SK-N-MC (cell line): ENCODE measurements at regions not wholly inside any gene's neighbourhood (a gene's known extent, or its start where the extent isn't known, plus 50 kb on each side); places are given as distances from the start of the nearest gene placed in this dataset.
"Not testable (repeated sequence)": the region's sequence is repeated elsewhere in the genome, so short reads cannot be mapped to it uniquely, and the experiment has no call there.

Experiments used
- DNase-seq: peaks from one replicate; pipeline ENCODE4 v3.0.0-alpha.2; 2011; ENCODE audit warnings: low read depth, low spot score
- H3K27ac ChIP-seq: fragments of 200-600 bp; sonication (generic); 2 replicates; pipeline ENCODE4 v1.5.1; 2016; ENCODE audit warnings: mixed run types
- H3K36me3 ChIP-seq: fragments of 200-600 bp; sonication (generic); 2 replicates; pipeline ENCODE4 v1.6.1; 2017; ENCODE audit warnings: antibody characterized with exemption, low read length, mixed read lengths; ENCODE audit not compliant: insufficient read depth
- H3K4me3 ChIP-seq: fragments of 200-600 bp; sonication (generic); 2 replicates; pipeline ENCODE4 v1.5.1; 2016
- H3K9ac ChIP-seq: fragments of 200-600 bp; sonication (generic); 2 replicates; pipeline ENCODE4 v1.8.0; 2017; ENCODE audit warnings: mixed run types, mixed read lengths; ENCODE audit not compliant: insufficient read length
- H3K9me3 ChIP-seq: fragments of 200-600 bp; sonication (generic); 2 replicates; pipeline ENCODE4 v1.6.1; 2017; ENCODE audit warnings: low read depth, mild to moderate bottlenecking, antibody characterized with exemption, low read length, moderate library complexity, mixed read lengths
- EZH2 ChIP-seq: fragments of 200-600 bp; sonication (generic); IDR thresholded peaks from one replicate; pipeline ENCODE4 v1.6.1; 2017; ENCODE audit warnings: antibody characterized with exemption
- FOXP2 ChIP-seq: optimal IDR thresholded peaks from 2 replicates; pipeline ENCODE3; 2011; ENCODE audit warnings: mild to moderate bottlenecking, moderate library complexity; ENCODE audit not compliant: insufficient read depth; ENCODE audit errors: extremely low read length, control extremely low read depth
- POLR2AphosphoS5 ChIP-seq: IDR thresholded peaks from 2 replicates; pipeline ENCODE4 v1.6.1; 2012; ENCODE audit warnings: mild to moderate bottlenecking, low read depth, low read length, borderline replicate concordance

DNA sequence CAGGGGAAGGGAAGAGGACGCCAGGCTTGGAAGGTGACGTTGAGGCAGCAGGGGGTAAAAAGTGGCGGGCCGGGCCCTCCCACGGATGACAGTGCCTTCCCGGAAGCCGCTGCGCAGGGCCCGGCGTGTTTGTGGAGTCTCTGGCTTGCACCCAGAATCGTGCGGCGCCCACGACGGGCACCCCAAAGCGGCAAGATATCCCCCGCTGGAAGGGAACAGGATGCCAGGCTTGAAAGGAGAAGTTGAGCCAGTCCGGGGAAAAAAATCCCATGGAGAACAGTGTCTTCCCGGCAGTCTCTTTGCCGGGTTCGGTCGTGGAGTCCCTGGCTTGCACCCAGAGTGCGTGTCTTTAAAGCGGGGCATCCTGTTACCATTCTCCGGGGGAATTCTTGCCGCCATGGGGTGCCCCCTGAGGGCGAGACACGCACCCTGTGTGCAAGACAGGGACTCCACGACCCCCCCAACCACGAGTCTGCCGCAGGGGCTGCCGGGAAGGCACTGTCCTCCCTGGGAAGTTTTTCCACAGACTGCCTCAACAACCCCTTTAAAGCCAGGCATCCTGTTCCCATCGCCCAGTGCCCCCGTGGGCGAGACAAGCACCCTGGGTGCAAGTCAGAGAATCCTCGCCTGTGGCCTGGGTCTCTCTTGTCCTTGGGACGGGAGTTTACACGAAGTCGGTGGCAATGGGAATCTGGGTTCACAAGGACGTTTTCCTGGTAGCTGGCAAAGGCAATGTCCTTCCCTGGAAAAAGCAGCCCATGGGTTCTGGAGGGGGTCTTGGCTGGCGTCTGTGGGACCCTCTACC, 156.1 kb upstream of the ALG10B start:
- no peak for TF ChIP-seq FOXP2
- TF ChIP-seq EZH2 = no peak
- TF ChIP-seq POLR2AphosphoS5 = no peak

DNA sequence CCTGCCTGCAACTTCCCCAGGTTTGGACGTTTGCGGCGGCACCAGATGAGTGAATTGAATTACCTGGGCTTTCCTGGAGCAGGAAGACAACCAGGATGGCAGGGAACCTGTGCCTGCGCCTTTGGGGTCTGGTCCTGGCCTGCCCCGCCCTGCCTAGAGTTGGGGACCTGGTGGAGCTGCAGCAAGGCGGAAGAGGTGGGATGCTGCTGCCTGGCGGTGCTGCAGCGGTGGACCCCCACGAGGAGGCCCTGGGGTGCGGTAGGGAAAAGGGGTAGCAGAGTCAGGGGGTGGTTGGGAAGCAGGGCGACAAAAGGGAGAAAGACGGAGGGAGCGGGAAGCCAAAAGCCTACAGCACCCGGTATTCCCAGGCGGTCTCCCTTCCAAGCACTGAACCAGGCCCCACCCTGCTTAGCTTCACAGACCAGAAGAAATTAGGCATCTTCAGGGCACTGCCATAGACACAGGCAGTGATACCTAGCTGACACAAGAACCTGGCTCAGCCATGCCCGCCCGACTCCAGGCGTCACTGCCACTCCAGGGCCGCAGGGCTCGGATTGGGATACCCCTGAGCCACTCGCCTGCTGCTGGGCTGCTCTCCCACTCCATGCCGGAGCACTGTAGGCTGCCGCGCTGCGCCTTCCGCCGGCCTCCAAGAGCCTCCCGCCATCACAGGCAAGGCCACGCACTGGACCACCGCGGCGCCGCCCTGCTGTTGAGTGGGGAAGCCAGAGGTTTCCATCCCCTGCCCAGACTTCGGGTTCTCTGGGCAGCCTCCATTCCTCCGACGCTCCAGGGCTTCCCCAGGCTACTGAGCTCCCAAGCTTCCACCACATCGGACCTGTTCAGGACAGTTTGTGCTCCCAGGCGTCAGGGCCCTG, 155.2 kb upstream of the ALG10B start:
- Histone ChIP-seq H3K9me3 (no peaks in the 10 kb centered on the region), H3K36me3 (no peaks in the 10 kb centered on the region)
- no peak for DNase-seq

More for the DNA sequence above, 156.1 kb upstream of the ALG10B start:
- Histone ChIP-seq H3K27ac (no peak overlapping the region), H3K9me3 (no peaks in the 10 kb centered on the region), H3K36me3 (no peaks in the 10 kb centered on the region), H3K4me3 (no peak overlapping the region), H3K9ac (no peak overlapping the region)
- DNase-seq = no peak

DNA sequence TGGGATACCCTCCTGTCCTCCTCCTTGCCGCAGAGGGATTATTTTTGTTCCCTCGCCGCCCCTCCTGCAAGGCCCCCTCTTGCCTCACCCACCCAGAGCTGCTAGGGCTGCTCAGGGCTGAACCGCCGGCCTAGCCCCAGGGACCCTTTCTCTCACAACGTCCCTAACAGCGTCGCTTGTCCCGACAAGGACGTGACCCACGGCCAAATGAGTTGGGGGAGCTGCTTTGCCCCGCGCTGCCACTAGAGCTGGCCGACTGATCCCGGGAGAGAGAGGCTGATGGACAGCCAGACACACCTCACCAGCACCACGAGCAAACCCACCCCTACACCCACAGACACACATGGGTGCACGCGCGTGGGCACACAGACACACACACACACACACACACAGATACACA, 154.6 kb upstream of the ALG10B start:
- H3K9ac ChIP-seq = no peak overlapping the region
- no peaks in the 10 kb centered on the region for H3K9me3 ChIP-seq
- TF ChIP-seq EZH2 = no peak
- TF ChIP-seq POLR2AphosphoS5 = no peak
- no peak for TF ChIP-seq FOXP2
- no peak overlapping the region for H3K27ac ChIP-seq
- H3K36me3 ChIP-seq = no peaks in the 10 kb centered on the region
- no peak overlapping the region for H3K4me3 ChIP-seq
- DNase-seq = no peak

More for the DNA sequence above, 155.2 kb upstream of the ALG10B start:
- H3K4me3 ChIP-seq = no peak overlapping the region
- H3K9ac ChIP-seq = no peak overlapping the region
- TF ChIP-seq POLR2AphosphoS5 (no peak), EZH2 (no peak), FOXP2 (no peak)
- no peak overlapping the region for H3K27ac ChIP-seq

DNA sequence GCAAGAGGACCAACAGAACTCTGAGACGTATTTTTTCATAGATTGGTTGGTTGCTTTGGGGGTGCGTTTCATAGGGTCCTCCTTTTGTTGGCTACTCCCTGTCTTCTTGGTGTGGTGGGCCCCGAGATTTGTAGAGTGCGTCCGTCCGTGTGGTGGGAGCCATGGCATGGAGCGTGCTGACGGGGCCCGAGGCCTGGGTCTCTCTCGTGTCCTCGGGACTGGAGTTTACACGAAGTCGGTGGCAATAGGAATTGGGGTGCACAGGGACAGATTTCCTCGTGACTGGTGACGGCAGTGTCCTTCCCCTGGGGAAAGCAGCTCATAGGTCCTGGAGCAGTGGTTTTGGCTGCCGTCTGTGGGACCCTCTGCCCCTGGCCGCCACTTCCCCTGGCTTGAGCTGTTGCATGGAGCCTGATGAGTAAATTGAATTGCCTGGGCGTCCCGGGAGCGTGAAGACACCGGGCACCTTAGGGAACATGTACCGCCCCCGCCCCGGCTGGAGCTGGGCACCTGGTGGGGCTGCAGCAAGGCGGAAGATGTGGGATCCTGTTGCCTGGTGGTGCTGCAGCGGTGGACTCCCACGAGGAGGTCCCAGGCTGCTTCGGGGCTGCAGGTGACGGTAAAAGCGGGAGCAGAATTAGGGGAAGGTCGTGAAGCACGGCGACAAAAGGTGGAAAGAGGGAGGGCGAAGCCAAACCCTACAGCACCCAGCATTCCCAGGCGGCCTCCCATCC, 153.7 kb upstream of the ALG10B start:
- H3K27ac ChIP-seq = no peak overlapping the region
- TF ChIP-seq EZH2 (no peak), POLR2AphosphoS5 (no peak), FOXP2 (no peak)
- H3K4me3 ChIP-seq = no peak overlapping the region
- no peak for DNase-seq
- no peaks in the 10 kb centered on the region for H3K36me3 ChIP-seq
- H3K9ac ChIP-seq = no peak overlapping the region
- no peaks in the 10 kb centered on the region for H3K9me3 ChIP-seq

DNA sequence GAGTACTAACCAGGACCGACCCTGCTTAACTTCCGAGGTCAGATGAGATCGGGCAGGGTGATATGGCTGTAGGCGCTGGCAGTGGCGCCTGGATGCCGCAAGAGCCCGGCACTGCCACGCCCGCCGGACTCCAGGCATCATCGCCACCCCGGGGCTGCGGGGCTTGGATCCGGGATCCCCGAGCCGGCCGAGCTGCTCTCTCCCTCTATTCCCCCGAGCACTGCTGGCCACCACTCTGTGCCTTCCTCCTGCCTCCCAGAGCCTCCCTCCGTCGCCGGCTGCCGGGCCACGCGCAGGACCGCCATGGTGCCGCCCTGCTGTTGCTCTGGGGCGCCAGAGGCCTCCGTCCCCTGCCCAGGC, 153.2 kb upstream of the ALG10B start:
- Histone ChIP-seq H3K9me3 (no peaks in the 10 kb centered on the region), H3K9ac (no peak overlapping the region), H3K4me3 (no peak overlapping the region)

DNA sequence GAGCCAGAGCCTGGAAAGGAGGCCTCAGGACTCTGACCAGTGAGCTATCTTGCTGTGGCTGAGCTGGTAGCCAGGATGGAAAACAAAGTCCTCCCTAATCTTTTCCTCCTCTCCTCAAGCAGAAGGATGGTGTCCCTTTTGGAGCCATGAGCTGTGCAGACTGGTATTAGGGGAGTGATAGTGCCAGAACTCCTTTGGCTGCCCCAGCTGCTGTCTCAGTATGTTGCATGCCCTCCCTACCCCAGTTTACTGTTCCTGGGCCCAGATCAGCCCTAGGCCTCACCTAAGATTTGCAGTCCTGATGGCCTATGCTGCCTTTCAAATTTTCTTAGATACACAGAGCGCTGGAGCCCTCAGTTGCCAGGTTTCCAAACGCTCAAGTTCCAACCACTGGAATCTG, 150.3 kb upstream of the ALG10B start:
- Histone ChIP-seq H3K36me3 (no peaks in the 10 kb centered on the region), H3K9ac (no peak overlapping the region), H3K9me3 (no peaks in the 10 kb centered on the region), H3K27ac (no peak overlapping the region), H3K4me3 (no peak overlapping the region)
- no peak for DNase-seq
- TF ChIP-seq FOXP2 (no peak), POLR2AphosphoS5 (no peak), EZH2 (no peak)

More for the DNA sequence above, 153.2 kb upstream of the ALG10B start:
- H3K36me3 ChIP-seq = no peaks in the 10 kb centered on the region
- H3K27ac ChIP-seq = no peak overlapping the region
- TF ChIP-seq POLR2AphosphoS5 (no peak), FOXP2 (no peak), EZH2 (no peak)
- no peak for DNase-seq

DNA sequence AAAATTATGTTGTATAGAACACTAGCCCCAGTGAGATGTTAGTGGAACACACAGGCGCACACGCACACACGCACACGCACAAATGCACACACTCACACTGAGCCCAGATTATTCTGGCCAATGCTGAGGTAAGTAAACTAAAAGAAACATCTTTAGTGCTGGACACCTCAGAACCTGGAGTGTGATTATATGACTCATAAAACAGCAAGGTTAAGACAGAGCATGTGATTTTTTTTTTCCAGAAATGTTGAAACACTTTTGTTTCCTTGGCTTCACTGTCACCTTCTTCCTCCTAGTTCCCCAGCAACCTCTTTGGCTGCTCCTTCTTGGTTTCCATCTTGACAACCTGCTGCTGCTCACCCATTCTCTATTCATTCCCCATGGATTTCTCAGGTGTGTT, 141.0 kb upstream of the ALG10B start:
- Histone ChIP-seq H3K9ac (no peak overlapping the region), H3K4me3 (no peak overlapping the region), H3K27ac (no peak overlapping the region), H3K9me3 (no peaks in the 10 kb centered on the region), H3K36me3 (no peaks in the 10 kb centered on the region)
- TF ChIP-seq POLR2AphosphoS5 (no peak), EZH2 (no peak), FOXP2 (no peak)
- no peak for DNase-seq

DNA sequence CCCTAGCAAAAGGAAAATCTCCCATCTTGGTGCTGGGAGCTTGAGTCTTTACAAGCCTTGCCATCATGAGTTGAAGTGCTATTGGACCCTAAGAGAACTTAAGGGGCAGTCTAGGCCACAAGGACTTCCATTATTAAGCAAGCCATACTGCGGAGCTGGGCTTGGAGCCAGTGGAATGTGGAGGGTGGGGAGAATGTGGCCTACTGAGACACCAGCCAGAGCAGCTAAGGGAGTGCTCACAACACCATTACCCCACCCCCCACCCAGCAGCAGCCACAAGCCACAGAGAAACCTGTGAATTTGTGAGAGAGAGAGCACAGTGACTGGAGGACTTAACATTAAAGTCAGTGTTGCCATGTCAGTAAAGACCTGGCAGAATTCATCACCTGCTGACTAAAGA, 133.0 kb upstream of the ALG10B start:
- not testable (repeated sequence) for H3K9me3 ChIP-seq, DNase-seq, H3K36me3 ChIP-seq, H3K27ac ChIP-seq, H3K9ac ChIP-seq, H3K4me3 ChIP-seq

DNA sequence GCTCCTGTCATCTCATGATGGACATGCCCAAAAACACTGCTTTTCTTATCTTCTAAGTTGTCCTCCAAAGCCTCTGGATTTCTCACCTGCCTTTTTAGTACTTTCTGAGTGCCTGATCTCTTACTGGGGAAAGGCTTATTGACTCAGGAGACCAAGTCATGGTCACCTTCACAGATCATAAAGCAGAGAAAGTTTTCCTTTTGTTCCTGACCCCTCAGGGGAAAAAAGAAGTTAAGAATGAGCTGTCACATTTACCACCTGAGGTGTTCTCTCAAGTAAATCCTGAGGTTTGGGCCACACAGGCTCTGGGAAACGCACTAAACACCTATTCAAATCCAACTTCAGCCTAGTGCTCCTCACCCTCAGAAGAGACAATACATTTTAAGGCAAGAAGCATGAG, 119.3 kb upstream of the ALG10B start:
- not testable (repeated sequence) for DNase-seq, H3K27ac ChIP-seq, H3K9ac ChIP-seq, H3K36me3 ChIP-seq, H3K4me3 ChIP-seq, H3K9me3 ChIP-seq
